Loucy (cell line): ENCODE measurements at regions not wholly inside any gene's neighbourhood (a gene's known extent, or its start where the extent isn't known, plus 50 kb on each side); places are given as distances from the start of the nearest gene placed in this dataset.

Experiments
- H2AFZ ChIP-seq: fragments of 200-600 bp; sonication (generic); 2 replicates; pipeline ENCODE4 v1.6.0; 2016; ENCODE audit warnings: antibody characterized with exemption, mild to moderate bottlenecking, low read length, moderate library complexity
- H3F3A ChIP-seq: fragments of 200-600 bp; 2 replicates; pipeline ENCODE4 v1.6.0; 2016; ENCODE audit warnings: antibody characterized with exemption, low read depth, mild to moderate bottlenecking
- H3K27me3 ChIP-seq: fragments of 200-600 bp; sonication (generic); 2 replicates; pipeline ENCODE4 v1.6.1; 2014; ENCODE audit warnings: low read length, mild to moderate bottlenecking; ENCODE audit not compliant: insufficient read depth, poor library complexity, severe bottlenecking
- H3K36me3 ChIP-seq: fragments of 200-600 bp; sonication (generic); 2 replicates; pipeline ENCODE4 v1.6.1; 2016; ENCODE audit warnings: low read length; ENCODE audit not compliant: insufficient read depth
- H3K4me1 ChIP-seq: fragments of 200-600 bp; sonication (generic); 2 replicates; pipeline ENCODE4 v1.5.1; 2014; ENCODE audit warnings: low read length, mild to moderate bottlenecking; ENCODE audit not compliant: insufficient read depth, poor library complexity, severe bottlenecking
- H3K4me2 ChIP-seq: fragments of 200-600 bp; sonication (generic); 2 replicates; pipeline ENCODE4 v1.6.0; 2014; ENCODE audit warnings: antibody characterized with exemption, low read length, low read depth, mild to moderate bottlenecking; ENCODE audit not compliant: poor library complexity, severe bottlenecking
- H3K4me3 ChIP-seq: fragments of 200-600 bp; sonication (generic); 2 replicates; pipeline ENCODE4 v1.5.1; 2014; ENCODE audit warnings: low read length, mild to moderate bottlenecking, mixed read lengths; ENCODE audit not compliant: poor library complexity, severe bottlenecking
- H3K79me2 ChIP-seq: fragments of 200-600 bp; sonication (generic); 2 replicates; pipeline ENCODE4 v1.6.1; 2014; ENCODE audit warnings: low read length; ENCODE audit not compliant: insufficient read depth
- H3K9ac ChIP-seq: fragments of 200-600 bp; sonication (generic); 2 replicates; pipeline ENCODE4 v1.6.0; 2014; ENCODE audit warnings: mild to moderate bottlenecking, low read depth, low read length, moderate library complexity; ENCODE audit not compliant: poor library complexity, severe bottlenecking
- H3K9me2 ChIP-seq: fragments of 200-600 bp; sonication (generic); replicated peaks from 2 replicates; pipeline ENCODE4 v1.6.1; 2016; ENCODE audit warnings: low read depth, low read length, mixed read lengths
- H3K9me3 ChIP-seq: fragments of 200-600 bp; sonication (generic); 2 replicates; pipeline ENCODE4 v1.6.1; 2014; ENCODE audit warnings: mild to moderate bottlenecking, antibody characterized with exemption, low read length, low read depth; ENCODE audit not compliant: insufficient read depth
- H4K20me1 ChIP-seq: fragments of 200-600 bp; sonication (generic); 2 replicates; pipeline ENCODE4 v1.6.0; 2014; ENCODE audit warnings: antibody characterized with exemption, low read length, mild to moderate bottlenecking; ENCODE audit not compliant: insufficient read depth, poor library complexity, severe bottlenecking
- CTCF ChIP-seq: fragments of 200-600 bp; sonication (generic); conservative IDR thresholded peaks from 2 replicates; pipeline ENCODE4 v1.5.1; 2014; ENCODE audit warnings: mild to moderate bottlenecking, antibody characterized with exemption, low read length
- EZH2phosphoT487 ChIP-seq: fragments of 200-600 bp; IDR thresholded peaks from 2 replicates; pipeline ENCODE4 v1.6.1; 2018; ENCODE audit warnings: antibody characterized with exemption, mild to moderate bottlenecking, moderate library complexity, borderline replicate concordance

GRCh38 chr9:134236001-134236421, 71.6 kb upstream of the RNU6ATAC start:
- Histone ChIP-seq H3K9ac (no peak overlapping the region), H3K27me3 (no peaks in the 10 kb centered on the region)

GRCh38 chr9:134236935-134237629, 72.7 kb upstream of the RNU6ATAC start:
- Histone ChIP-seq H3K4me2 (no peak overlapping the region), H3K9ac (no peak overlapping the region), H3F3A (no peaks in the 10 kb centered on the region), H3K79me2 (no peaks in the 10 kb centered on the region), H3K4me1 (no peaks in the 10 kb centered on the region), H3K9me3 (no peaks in the 10 kb centered on the region), H4K20me1 (no peaks in the 10 kb centered on the region), H3K36me3 (no peaks in the 10 kb centered on the region), H3K9me2 (no peaks in the 10 kb centered on the region), H2AFZ (no peak overlapping the region), H3K27me3 (no peaks in the 10 kb centered on the region), H3K4me3 (no peak overlapping the region)
- no peak for TF ChIP-seq CTCF
- no peak for TF ChIP-seq EZH2phosphoT487

More at GRCh38 chr9:134236001-134236421, 71.6 kb upstream of the RNU6ATAC start:
- no peaks in the 10 kb centered on the region for H3F3A ChIP-seq
- H3K4me3 ChIP-seq, result no peak overlapping the region
- H3K4me1 ChIP-seq, result no peaks in the 10 kb centered on the region
- no peaks in the 10 kb centered on the region for H3K36me3 ChIP-seq
- H2AFZ ChIP-seq, result no peak overlapping the region
- H3K9me3 ChIP-seq, result no peaks in the 10 kb centered on the region
- no peaks in the 10 kb centered on the region for H3K79me2 ChIP-seq
- no peaks in the 10 kb centered on the region for H3K9me2 ChIP-seq
- no peaks in the 10 kb centered on the region for H4K20me1 ChIP-seq
- TF ChIP-seq CTCF (no peak), EZH2phosphoT487 (no peak)
- no peak overlapping the region for H3K4me2 ChIP-seq

GRCh38 chr9:134237630-134238265, 73.4 kb upstream of the RNU6ATAC start:
- Histone ChIP-seq H3F3A (no peaks in the 10 kb centered on the region), H3K27me3 (no peaks in the 10 kb centered on the region), H3K9ac (no peak overlapping the region), H3K79me2 (no peaks in the 10 kb centered on the region), H3K9me2 (no peaks in the 10 kb centered on the region), H4K20me1 (no peaks in the 10 kb centered on the region), H3K9me3 (no peaks in the 10 kb centered on the region), H3K36me3 (no peaks in the 10 kb centered on the region), H3K4me1 (no peaks in the 10 kb centered on the region), H3K4me3 (no peak overlapping the region), H2AFZ (no peak overlapping the region), H3K4me2 (no peak overlapping the region)
- TF ChIP-seq EZH2phosphoT487, result no peak
- no peak for TF ChIP-seq CTCF
